ENCODE measurements at regions not wholly inside any gene's neighbourhood (a gene's known extent, or its start where the extent isn't known, plus 50 kb on each side); places are given as distances from the start of the nearest gene placed in this dataset.

DNA sequence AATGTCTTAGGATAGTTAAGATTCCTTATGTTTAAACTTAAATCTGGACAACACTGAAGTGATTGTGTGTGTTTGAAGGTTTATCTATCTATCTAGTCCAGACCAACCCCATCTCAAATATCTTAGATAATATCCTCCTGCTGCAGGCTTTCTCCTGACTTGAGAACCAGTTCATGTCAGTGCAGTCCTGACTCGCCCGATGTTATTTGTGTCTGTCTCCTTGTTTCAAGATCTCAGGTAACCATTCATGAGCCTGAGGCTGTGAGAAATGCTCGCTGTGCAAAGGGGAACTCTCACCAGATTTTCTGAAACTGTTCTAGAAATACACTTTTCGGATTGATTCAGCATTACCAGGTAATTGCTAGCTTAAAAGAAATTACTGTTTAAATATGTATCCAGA, 356.2 kb downstream of the SNAPC1 start:
- peaks cover 4 to 87% (median 82%) of the 10 kb centered on the region in 7 donors for H3K27me3 ChIP-seq

DNA sequence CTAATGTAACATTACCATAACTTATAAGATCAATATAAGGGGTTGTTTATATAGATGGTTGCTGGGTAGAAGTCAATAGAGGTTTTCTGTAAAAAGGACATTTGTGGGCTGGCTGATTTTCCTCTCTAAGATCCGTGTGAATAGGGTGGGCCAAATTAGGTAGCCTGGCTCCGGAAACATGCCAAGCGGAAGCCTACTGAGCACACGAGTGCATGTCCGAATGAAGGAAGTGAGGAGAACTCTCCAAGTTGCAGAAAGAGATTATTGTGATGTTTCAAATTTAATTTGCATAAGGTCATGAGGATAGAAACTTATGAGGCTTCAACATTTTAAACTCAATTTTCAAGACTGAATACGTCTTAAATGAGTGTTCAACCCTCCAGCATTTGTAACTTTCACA, 356.7 kb downstream of the SNAPC1 start:
- Histone ChIP-seq H3K27ac (no peak overlapping the region), H3K4me3 (no peak overlapping the region), H3K27me3 (peaks cover 4 to 90% (median 84%) of the 10 kb centered on the region in 7 donors), H3K4me1 (peaks cover 0 to 15% (median 11%) of the 10 kb centered on the region in 9 donors), H3K9me3 (no peaks in the 10 kb centered on the region), H3K36me3 (no peaks in the 10 kb centered on the region)
- 70 to 72% methylated on average over 6 of the region's 6 CpGs for WGBS, 2 donors
- intact Hi-C loops (cut with DNase I) = no loop called here
- DNase-seq (no peak), ATAC-seq (no peak)
- TF ChIP-seq, protein P1, sequence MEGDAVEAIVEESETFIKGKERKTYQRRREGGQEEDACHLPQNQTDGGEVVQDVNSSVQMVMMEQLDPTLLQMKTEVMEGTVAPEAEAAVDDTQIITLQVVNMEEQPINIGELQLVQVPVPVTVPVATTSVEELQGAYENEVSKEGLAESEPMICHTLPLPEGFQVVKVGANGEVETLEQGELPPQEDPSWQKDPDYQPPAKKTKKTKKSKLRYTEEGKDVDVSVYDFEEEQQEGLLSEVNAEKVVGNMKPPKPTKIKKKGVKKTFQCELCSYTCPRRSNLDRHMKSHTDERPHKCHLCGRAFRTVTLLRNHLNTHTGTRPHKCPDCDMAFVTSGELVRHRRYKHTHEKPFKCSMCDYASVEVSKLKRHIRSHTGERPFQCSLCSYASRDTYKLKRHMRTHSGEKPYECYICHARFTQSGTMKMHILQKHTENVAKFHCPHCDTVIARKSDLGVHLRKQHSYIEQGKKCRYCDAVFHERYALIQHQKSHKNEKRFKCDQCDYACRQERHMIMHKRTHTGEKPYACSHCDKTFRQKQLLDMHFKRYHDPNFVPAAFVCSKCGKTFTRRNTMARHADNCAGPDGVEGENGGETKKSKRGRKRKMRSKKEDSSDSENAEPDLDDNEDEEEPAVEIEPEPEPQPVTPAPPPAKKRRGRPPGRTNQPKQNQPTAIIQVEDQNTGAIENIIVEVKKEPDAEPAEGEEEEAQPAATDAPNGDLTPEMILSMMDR (IDR thresholded peaks at IDR 0.05) = no peak

More for the DNA sequence above, 356.2 kb downstream of the SNAPC1 start:
- H3K36me3 ChIP-seq = no peaks in the 10 kb centered on the region
- ATAC-seq = no peak
- no peak overlapping the region for H3K27ac ChIP-seq
- DNase-seq = no peak
- TF ChIP-seq, protein P1 (IDR thresholded peaks at IDR 0.05) = no peak
- 75 to 79% methylated on average over 4 of the region's 4 CpGs for WGBS, 2 donors
- intact Hi-C loops (cut with DNase I) = no loop called here
- peaks cover 0 to 15% (median 11%) of the 10 kb centered on the region in 9 donors for H3K4me1 ChIP-seq
- no peaks in the 10 kb centered on the region for H3K9me3 ChIP-seq
- no peak overlapping the region for H3K4me3 ChIP-seq

DNA sequence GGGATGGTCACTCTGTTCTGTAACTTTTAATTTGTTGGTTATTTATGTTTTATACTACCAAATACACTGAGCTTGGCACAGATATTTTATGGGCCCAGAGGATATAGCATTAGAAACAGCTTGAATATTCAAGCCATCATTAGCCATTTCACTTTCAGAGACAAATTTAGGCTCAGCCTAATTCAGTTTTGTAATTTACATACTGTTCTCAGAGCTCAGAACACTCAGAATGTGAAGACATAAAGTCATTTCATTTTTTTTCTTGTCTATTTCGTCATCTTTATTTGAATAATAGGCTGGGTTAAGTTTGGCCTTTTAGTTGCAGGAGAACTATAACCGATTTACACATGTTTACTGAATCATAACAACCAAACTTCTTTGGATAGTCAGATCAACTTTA, 361.7 kb downstream of the SNAPC1 start:
- TF ChIP-seq, protein P1 (IDR thresholded peaks at IDR 0.05) = no peak

DNA sequence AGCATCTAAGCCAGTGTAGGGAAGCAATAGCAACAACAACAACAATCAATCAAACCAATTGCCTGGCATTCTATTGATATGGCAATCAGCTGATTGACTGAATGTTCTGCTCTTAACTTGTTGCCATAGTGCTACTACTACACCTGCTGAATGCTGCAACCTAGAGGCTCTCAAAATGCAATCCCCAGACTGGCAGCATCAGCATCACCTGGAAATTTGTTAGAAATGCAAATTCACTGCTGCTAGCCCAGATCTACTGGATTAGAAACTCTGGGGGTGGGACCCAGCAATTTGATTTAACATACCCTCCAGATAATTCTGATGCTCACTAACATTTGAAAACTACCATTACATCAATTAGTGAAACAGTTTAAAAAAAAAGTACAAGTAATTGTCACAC, 363.6 kb downstream of the SNAPC1 start:
- ATAC-seq (no peak), DNase-seq (no peak)
- intact Hi-C loops (cut with DNase I) = loop anchor here (2.0 to 10.0 kb wide), 9 partner anchors 228 to 831 kb away; no protein-coding TSS in a partner anchor
- Histone ChIP-seq H3K27ac (no peak overlapping the region), H3K9me3 (no peaks in the 10 kb centered on the region), H3K4me1 (no peaks in the 10 kb centered on the region), H3K27me3 (peaks cover 0 to 74% (median 58%) of the 10 kb centered on the region in 7 donors), H3K36me3 (no peaks in the 10 kb centered on the region), H3K4me3 (no peak overlapping the region)
- TF ChIP-seq, protein P1 (IDR thresholded peaks at IDR 0.05) = no peak

More for the DNA sequence above, 361.7 kb downstream of the SNAPC1 start:
- DNase-seq (no peak), ATAC-seq (no peak)
- H3K36me3 ChIP-seq = no peaks in the 10 kb centered on the region
- H3K4me3 ChIP-seq = no peak overlapping the region
- intact Hi-C loops (cut with DNase I) = loop anchor here in 7 of 10 donors (5.0 to 10.0 kb wide), 4 partner anchors 229 to 829 kb away; no protein-coding TSS in a partner anchor
- WGBS, 2 donors = 45 to 69% methylated on average over 2 of the region's 2 CpGs
- H3K27ac ChIP-seq = no peak overlapping the region
- no peaks in the 10 kb centered on the region for H3K4me1 ChIP-seq
- no peaks in the 10 kb centered on the region for H3K9me3 ChIP-seq
- H3K27me3 ChIP-seq = peaks cover 4 to 87% (median 68%) of the 10 kb centered on the region in 7 donors

All from heart right ventricle (tissue), 16 donors.